B cell (primary cell): ENCODE measurements at regions not wholly inside any gene's neighbourhood (a gene's known extent, or its start where the extent isn't known, plus 50 kb on each side); places are given as distances from the start of the nearest gene placed in this dataset.

Experiments used
- ATAC-seq: fragments of 200-7000 bp; cut with Tn5 transposase; one replicate; pipeline ENCODE4 v1.10.0; 2021; ENCODE audit warnings: low read depth, mild to moderate bottlenecking, moderate number of reproducible peaks, moderate library complexity
- CTCF ChIA-PET: fragments of 350-600 bp; sonication (Branson Sonifier 250); formaldehyde crosslinking; loops from one replicate; lab custom pipeline; 2021; ENCODE audit warnings: antibody characterized with exemption, inconsistent platforms; lab: Charles Lee
- POLR2A ChIA-PET: fragments of 350-600 bp; sonication (Branson Sonifier 250); formaldehyde crosslinking; loops from one replicate; lab custom pipeline; 2021; ENCODE audit warnings: antibody characterized with exemption; lab: Charles Lee
- DNase-seq: peaks from one replicate; pipeline ENCODE4 v3.0.0; 2013
- H2AFZ ChIP-seq: 2 replicates; pipeline ENCODE4 v1.6.1; 2012; ENCODE audit warnings: mild to moderate bottlenecking, low read depth, low read length; ENCODE audit not compliant: insufficient read depth, poor library complexity, severe bottlenecking
- H3K27ac ChIP-seq, 2 donors: 1 replicate in 1 of 2; 2 replicates in 1 of 2; pipeline ENCODE4 v1.5.1; 2012 to 2013; ENCODE audit warnings: low read length in 2 of 2, mild to moderate bottlenecking in 2 of 2, moderate library complexity in 1 of 2
- H3K27me3 ChIP-seq, 4 experiments: fragments of 200-600 bp in 1 of 4; sonication (generic) in 1 of 4; replicated peaks in 1 of 4; 1 replicate in 2 of 4; 2 replicates in 2 of 4; pipeline versions ENCODE4 v1.6.1 to v1.7.0; 2013 to 2016; ENCODE audit warnings: low read length in 3 of 4, mild to moderate bottlenecking in 2 of 4, mixed read lengths in 1 of 4, moderate library complexity in 1 of 4; ENCODE audit not compliant: insufficient read depth in 4 of 4, control insufficient read depth in 3 of 4; ENCODE audit errors: control extremely low read depth in 1 of 4
- H3K36me3 ChIP-seq, 2 experiments: replicated peaks in 1 of 2; 1 replicate in 1 of 2; 2 replicates in 1 of 2; pipeline versions ENCODE4 v1.6.1 to v1.7.1; 2013; ENCODE audit warnings: low read length in 1 of 2; ENCODE audit not compliant: insufficient read depth in 2 of 2, control insufficient read depth in 1 of 2; ENCODE audit errors: control extremely low read depth in 1 of 2, extremely low read depth in 1 of 2
- H3K4me1 ChIP-seq, 2 donors: fragments of 200-600 bp in 1 of 2; sonication (generic) in 1 of 2; 1 replicate in 1 of 2; 2 replicates in 1 of 2; pipeline versions ENCODE4 v1.5.1 to v1.6.1; 2013 to 2017; ENCODE audit warnings: low read length in 2 of 2; ENCODE audit not compliant: control insufficient read depth in 2 of 2, insufficient read depth in 2 of 2
- H3K4me2 ChIP-seq: replicated peaks from 2 replicates; pipeline ENCODE3; 2012; ENCODE audit warnings: mild to moderate bottlenecking, low read depth, low read length; ENCODE audit not compliant: poor library complexity, severe bottlenecking
- H3K4me3 ChIP-seq, 5 experiments: fragments of 200-600 bp in 1 of 5; sonication (generic) in 1 of 5; 1 replicate in 3 of 5; 2 replicates in 2 of 5; pipeline versions ENCODE4 v1.5.1 to v1.7.0; 2011 to 2016; ENCODE audit warnings: low read length in 4 of 5, mild to moderate bottlenecking in 4 of 5, low read depth in 2 of 5, control low read depth in 1 of 5, moderate library complexity in 1 of 5; ENCODE audit not compliant: insufficient read depth in 1 of 5; ENCODE audit errors: control extremely low read depth in 1 of 5, extremely low read depth in 1 of 5
- H3K79me2 ChIP-seq: fragments of 200-600 bp; sonication (generic); one replicate; pipeline ENCODE4 v1.6.0; 2016; ENCODE audit warnings: low read length; ENCODE audit not compliant: control insufficient read depth, insufficient read depth
- H3K9ac ChIP-seq: fragments of 200-600 bp; sonication (generic); 2 replicates; pipeline ENCODE4 v1.6.1; 2017; ENCODE audit warnings: mild to moderate bottlenecking, low read length, moderate library complexity
- H3K9me3 ChIP-seq, 3 donors: one replicate each; pipeline versions ENCODE4 v1.6.1 to v1.7.1; 2013; ENCODE audit warnings: low read length in 2 of 3; ENCODE audit not compliant: control insufficient read depth in 2 of 3, insufficient read depth in 1 of 3; ENCODE audit errors: control extremely low read depth in 1 of 3
- H4K20me1 ChIP-seq: 2 replicates; pipeline ENCODE4 v1.6.0; 2012; ENCODE audit warnings: mild to moderate bottlenecking, low read length; ENCODE audit not compliant: insufficient read depth, control insufficient read depth, poor library complexity, severe bottlenecking
- H3K27ac Mint-ChIP-seq: one replicate; pipeline ENCODE4 v1.8.0; 2021; ENCODE audit warnings: mixed read lengths
- H3K27me3 Mint-ChIP-seq: one replicate; pipeline ENCODE4 v1.8.0; 2021; ENCODE audit warnings: mixed read lengths
- H3K4me1 Mint-ChIP-seq: one replicate; pipeline ENCODE4 v1.8.0; 2021; ENCODE audit warnings: mixed read lengths
- H3K4me3 Mint-ChIP-seq: one replicate; pipeline ENCODE4 v1.8.0; 2021; ENCODE audit warnings: mixed read lengths
- H3K9me3 Mint-ChIP-seq: one replicate; pipeline ENCODE4 v1.8.0; 2022; ENCODE audit warnings: mixed read lengths; ENCODE audit not compliant: insufficient read depth
- EZH2 ChIP-seq: IDR thresholded peaks from 2 replicates; pipeline ENCODE4 v1.6.1; 2012; ENCODE audit warnings: borderline replicate concordance, low read depth, mild to moderate bottlenecking, moderate library complexity, low read length; ENCODE audit not compliant: insufficient read depth, poor library complexity, severe bottlenecking
- WGBS: methylation state at CpG from one replicate; pipeline ENCODE4 v1.1.5; 2013; ENCODE audit warnings: missing lambda C conversion rate; ENCODE audit not compliant: insufficient coverage; 5-methylcytosine and 5-hydroxymethylcytosine counted together
- intact Hi-C: fragments of 100-400 bp; cut with micrococcal nuclease; formaldehyde crosslinking; loops from one replicate; pipeline ENCODE4 v1.10.0; 2022
- TF ChIP-seq, protein P1 (sequence below): fragments of 200-600 bp; IDR thresholded peaks from one replicate; pipeline ENCODE4 v1.8.0; 2022; ENCODE audit warnings: antibody characterized with exemption, mild to moderate bottlenecking

GRCh38 chr6:113782636-113783035, 74.5 kb upstream of the MARCKS start:
- H3K36me3 ChIP-seq: no peaks in the 10 kb centered on the region
- no peak overlapping the region for H2AFZ ChIP-seq
- no peak overlapping the region for H3K27ac ChIP-seq
- ChIA-PET POLR2A (no interaction called here), CTCF (no interaction called here)
- no peak overlapping the region for H3K4me3 Mint-ChIP-seq
- ATAC-seq (no peak), DNase-seq (no peak)
- no peak overlapping the region for H3K4me3 ChIP-seq
- H3K4me2 ChIP-seq: no peak overlapping the region
- no peaks in the 10 kb centered on the region for H4K20me1 ChIP-seq
- no peaks in the 10 kb centered on the region for H3K27me3 ChIP-seq
- TF ChIP-seq, protein P1, sequence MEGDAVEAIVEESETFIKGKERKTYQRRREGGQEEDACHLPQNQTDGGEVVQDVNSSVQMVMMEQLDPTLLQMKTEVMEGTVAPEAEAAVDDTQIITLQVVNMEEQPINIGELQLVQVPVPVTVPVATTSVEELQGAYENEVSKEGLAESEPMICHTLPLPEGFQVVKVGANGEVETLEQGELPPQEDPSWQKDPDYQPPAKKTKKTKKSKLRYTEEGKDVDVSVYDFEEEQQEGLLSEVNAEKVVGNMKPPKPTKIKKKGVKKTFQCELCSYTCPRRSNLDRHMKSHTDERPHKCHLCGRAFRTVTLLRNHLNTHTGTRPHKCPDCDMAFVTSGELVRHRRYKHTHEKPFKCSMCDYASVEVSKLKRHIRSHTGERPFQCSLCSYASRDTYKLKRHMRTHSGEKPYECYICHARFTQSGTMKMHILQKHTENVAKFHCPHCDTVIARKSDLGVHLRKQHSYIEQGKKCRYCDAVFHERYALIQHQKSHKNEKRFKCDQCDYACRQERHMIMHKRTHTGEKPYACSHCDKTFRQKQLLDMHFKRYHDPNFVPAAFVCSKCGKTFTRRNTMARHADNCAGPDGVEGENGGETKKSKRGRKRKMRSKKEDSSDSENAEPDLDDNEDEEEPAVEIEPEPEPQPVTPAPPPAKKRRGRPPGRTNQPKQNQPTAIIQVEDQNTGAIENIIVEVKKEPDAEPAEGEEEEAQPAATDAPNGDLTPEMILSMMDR: no peak
- no peak for TF ChIP-seq EZH2
- H3K9me3 Mint-ChIP-seq: no peaks in the 10 kb centered on the region
- H3K9me3 ChIP-seq: no peaks in the 10 kb centered on the region
- intact Hi-C loops: no loop called here
- H3K4me1 Mint-ChIP-seq: peaks cover 3% of the 10 kb centered on the region
- no peaks in the 10 kb centered on the region for H3K4me1 ChIP-seq
- no peaks in the 10 kb centered on the region for H3K27me3 Mint-ChIP-seq
- H3K9ac ChIP-seq: no peak overlapping the region
- no peak overlapping the region for H3K27ac Mint-ChIP-seq
- H3K79me2 ChIP-seq: no peaks in the 10 kb centered on the region

GRCh38 chr6:113786168-113786567, 71.0 kb upstream of the MARCKS start:
- H3K4me3 ChIP-seq: no peak overlapping the region
- no peaks in the 10 kb centered on the region for H4K20me1 ChIP-seq
- no peaks in the 10 kb centered on the region for H3K79me2 ChIP-seq
- no peaks in the 10 kb centered on the region for H3K36me3 ChIP-seq
- DNase-seq (no peak), ATAC-seq (no peak)
- no peaks in the 10 kb centered on the region for H3K4me1 ChIP-seq
- POLR2A ChIA-PET: no interaction called here
- no peak overlapping the region for H2AFZ ChIP-seq
- H3K9me3 Mint-ChIP-seq: no peaks in the 10 kb centered on the region
- no peaks in the 10 kb centered on the region for H3K4me1 Mint-ChIP-seq
- H3K27ac ChIP-seq: no peak overlapping the region
- no peak overlapping the region for H3K4me3 Mint-ChIP-seq
- no peak overlapping the region for H3K27ac Mint-ChIP-seq
- CTCF ChIA-PET: no interaction called here
- H3K27me3 ChIP-seq: no peaks in the 10 kb centered on the region
- intact Hi-C loops: no loop called here
- no peaks in the 10 kb centered on the region for H3K9me3 ChIP-seq
- H3K9ac ChIP-seq: no peak overlapping the region
- TF ChIP-seq EZH2: no peak
- TF ChIP-seq, protein P1: no peak
- no peaks in the 10 kb centered on the region for H3K27me3 Mint-ChIP-seq
- no peak overlapping the region for H3K4me2 ChIP-seq
- WGBS: no CpG with 5 or more reads among the region's 2 CpGs
